Liver (tissue), 8 donors: ENCODE measurements at regions not wholly inside any gene's neighbourhood (a gene's known extent, or its start where the extent isn't known, plus 50 kb on each side); places are given as distances from the start of the nearest gene placed in this dataset.

ENCODE experiments used
- DNase-seq: peaks from one replicate; pipeline ENCODE4 v3.0.0-alpha.2; 2017; ENCODE audit warnings: low spot score
- H3K27ac ChIP-seq, 2 donors: one replicate each; pipeline ENCODE4 v1.7.0; 2013; ENCODE audit warnings: inconsistent platforms in 2 of 2, low read length in 2 of 2, control low read depth in 1 of 2, low read depth in 1 of 2, mild to moderate bottlenecking in 1 of 2
- H3K27me3 ChIP-seq, 4 donors: one replicate each; pipeline versions ENCODE4 v1.6.1 to v1.7.0; 2013; ENCODE audit warnings: low read length in 3 of 4, inconsistent platforms in 1 of 4, mild to moderate bottlenecking in 1 of 4, moderate library complexity in 1 of 4; ENCODE audit not compliant: control insufficient read depth in 4 of 4, insufficient read depth in 4 of 4
- H3K36me3 ChIP-seq, 4 donors: one replicate each; pipeline versions ENCODE4 v1.6.1 to v1.7.0; 2013; ENCODE audit warnings: low read length in 3 of 4, mild to moderate bottlenecking in 3 of 4, low read depth in 1 of 4, moderate library complexity in 1 of 4; ENCODE audit not compliant: control insufficient read depth in 4 of 4, insufficient read depth in 3 of 4
- H3K4me1 ChIP-seq, 4 donors: one replicate each; pipeline versions ENCODE4 v1.6.1 to v1.7.0; 2013; ENCODE audit warnings: low read length in 3 of 4, mild to moderate bottlenecking in 3 of 4, moderate library complexity in 1 of 4; ENCODE audit not compliant: control insufficient read depth in 4 of 4, insufficient read depth in 4 of 4
- H3K4me3 ChIP-seq, 3 donors: one replicate each; pipeline versions ENCODE4 v1.6.1 to v1.7.0; 2013; ENCODE audit warnings: low read length in 3 of 3, control low read depth in 1 of 3, low read depth in 1 of 3, mild to moderate bottlenecking in 1 of 3
- H3K9ac ChIP-seq, 2 donors: one replicate each; pipeline ENCODE4 v1.7.0; 2013; ENCODE audit warnings: low read length in 2 of 2, mild to moderate bottlenecking in 2 of 2, moderate library complexity in 2 of 2, control low read depth in 1 of 2, low read depth in 1 of 2
- H3K9me3 ChIP-seq, 4 donors: one replicate each; pipeline versions ENCODE4 v1.6.1 to v1.7.0; 2013; ENCODE audit warnings: low read length in 3 of 4; ENCODE audit not compliant: control insufficient read depth in 4 of 4
- CTCF ChIP-seq: fragments of 150-350 bp; IDR thresholded peaks from 2 replicates; pipeline ENCODE4 v1.5.1; 2017; ENCODE audit warnings: improper control_type of control experiment, low read depth, low read length; ENCODE audit not compliant: missing input control
- EGR1 ChIP-seq, 2 donors: IDR thresholded peaks; 2 replicates each; pipeline ENCODE4 v1.6.1; 2016 to 2018; ENCODE audit warnings: antibody characterized with exemption in 2 of 2, low read depth in 2 of 2
- FOXA1 ChIP-seq: IDR thresholded peaks from 2 replicates; pipeline ENCODE4 v1.6.1; 2016; ENCODE audit warnings: antibody characterized with exemption
- FOXA2 ChIP-seq: IDR thresholded peaks from 2 replicates; pipeline ENCODE4 v1.6.1; 2016; ENCODE audit warnings: antibody characterized with exemption
- GABPA ChIP-seq, 2 donors: IDR thresholded peaks in 1 of 2; conservative IDR thresholded peaks in 1 of 2; 2 replicates each; pipeline ENCODE4 v1.6.1; 2016; ENCODE audit warnings: antibody characterized with exemption in 2 of 2, mild to moderate bottlenecking in 1 of 2, moderate library complexity in 1 of 2
- HNF4A ChIP-seq, 2 donors: conservative IDR thresholded peaks; 2 replicates each; pipeline ENCODE4 v1.6.1; 2016; ENCODE audit warnings: antibody characterized with exemption in 2 of 2, mild to moderate bottlenecking in 2 of 2
- HNF4G ChIP-seq: IDR thresholded peaks from 2 replicates; pipeline ENCODE4 v1.6.1; 2016; ENCODE audit warnings: antibody characterized with exemption
- JUND ChIP-seq, 2 donors: IDR thresholded peaks; 2 replicates each; pipeline ENCODE4 v1.6.1; 2016; ENCODE audit warnings: antibody characterized with exemption in 2 of 2
- NR2F2 ChIP-seq: IDR thresholded peaks from 2 replicates; pipeline ENCODE4 v1.6.1; 2016; ENCODE audit warnings: antibody characterized with exemption
- RAD21 ChIP-seq, 2 donors: IDR thresholded peaks; 2 replicates each; pipeline ENCODE4 v1.6.1; 2016; ENCODE audit warnings: antibody characterized with exemption in 2 of 2, mild to moderate bottlenecking in 2 of 2
- RXRA ChIP-seq, 2 donors: IDR thresholded peaks; 2 replicates each; pipeline ENCODE4 v1.6.1; 2017 to 2018; ENCODE audit warnings: antibody characterized with exemption in 2 of 2, mild to moderate bottlenecking in 1 of 2
- SP1 ChIP-seq: IDR thresholded peaks from 2 replicates; pipeline ENCODE4 v1.6.1; 2018; ENCODE audit warnings: antibody characterized with exemption, mild to moderate bottlenecking
- TAF1 ChIP-seq: conservative IDR thresholded peaks from 2 replicates; pipeline ENCODE4 v1.6.1; 2016; ENCODE audit warnings: antibody characterized with exemption, mild to moderate bottlenecking
- YY1 ChIP-seq: IDR thresholded peaks from 2 replicates; pipeline ENCODE4 v1.6.1; 2016; ENCODE audit warnings: antibody characterized with exemption, mild to moderate bottlenecking
- ZBTB33 ChIP-seq: IDR thresholded peaks from 2 replicates; pipeline ENCODE4 v1.6.1; 2016; ENCODE audit warnings: antibody characterized with exemption
- WGBS: extraction: QIAGEN DNeasy Blood & Tissue Kit; methylation state at CpG from one replicate; pipeline ENCODE4 v1.1.7; 2013; 5-methylcytosine and 5-hydroxymethylcytosine counted together
- TF ChIP-seq, protein P1 (sequence below): IDR thresholded peaks from 2 replicates; pipeline ENCODE4 v1.6.1; 2016; ENCODE audit warnings: antibody characterized with exemption
- TF ChIP-seq, protein P2 (sequence below): IDR thresholded peaks from 2 replicates; pipeline ENCODE4 v1.6.1; 2016; ENCODE audit warnings: antibody characterized with exemption
- TF ChIP-seq, protein P3 (sequence below): IDR thresholded peaks from 2 replicates; pipeline ENCODE4 v1.6.1; 2016; ENCODE audit warnings: antibody characterized with exemption, mild to moderate bottlenecking
- donor health status: healthy.
- donor health status: healthy.
- donor health status: healthy.
- donor health status: healthy.
- donor health status: healthy.

DNA sequence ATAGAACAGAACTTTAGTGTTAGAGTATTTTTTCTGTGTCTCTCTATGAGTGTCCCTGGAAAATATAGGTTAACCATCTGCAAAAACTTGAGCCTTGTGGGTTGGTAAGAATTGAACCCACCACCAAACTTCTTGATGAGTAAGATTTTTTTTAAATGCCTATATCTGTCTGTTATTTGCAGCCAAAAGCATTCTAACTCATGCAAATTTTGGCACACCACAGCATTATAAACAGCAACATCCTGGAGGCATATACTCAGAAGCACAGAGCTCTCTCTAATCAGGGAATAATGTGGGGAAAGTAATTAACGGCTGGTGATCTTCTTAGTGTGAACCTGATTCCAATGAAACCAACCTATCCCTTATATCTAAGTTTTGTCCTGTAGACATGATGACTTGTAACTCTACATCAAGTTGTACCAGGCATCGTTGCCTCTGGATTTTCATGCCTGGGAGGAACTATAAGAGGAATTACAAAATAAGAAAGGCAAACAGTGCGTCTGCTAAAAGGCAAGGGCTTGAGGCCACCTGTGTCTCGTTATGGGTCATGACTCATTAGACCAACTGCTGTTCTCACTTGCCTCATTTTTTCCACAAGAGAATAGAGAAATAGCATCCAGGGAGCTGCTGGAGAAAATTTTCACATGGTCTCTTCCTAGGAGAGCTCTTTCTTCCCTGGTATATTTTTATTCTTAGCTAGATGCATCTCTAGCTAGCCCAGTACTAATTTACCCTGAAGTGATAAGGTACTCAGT, 202.4 kb downstream of the CHIC2 start:
- H3K27me3 ChIP-seq: no peaks in the 10 kb centered on the region
- no peaks in the 10 kb centered on the region for H3K36me3 ChIP-seq
- H3K4me1 ChIP-seq: no peaks in the 10 kb centered on the region
- H3K9ac ChIP-seq: no peak overlapping the region
- 70% methylated on average over 4 of the region's 4 CpGs for WGBS
- TF ChIP-seq TAF1: no peak
- no peak for TF ChIP-seq CTCF
- TF ChIP-seq EGR1 (IDR thresholded peaks at IDR 0.05; ENCODE audit: low read depth in 2 of 2): no peak
- TF ChIP-seq FOXA1: no peak
- no peak for TF ChIP-seq JUND (IDR thresholded peaks at IDR 0.05)
- TF ChIP-seq SP1: no peak
- DNase-seq: no peak
- H3K27ac ChIP-seq: no peak overlapping the region
- no peak overlapping the region for H3K4me3 ChIP-seq
- H3K9me3 ChIP-seq: no peaks in the 10 kb centered on the region

- Histone ChIP-seq H3K4me1 (no peaks in the 10 kb centered on the region), H3K9me3 (no peaks in the 10 kb centered on the region), H3K27me3 (no peaks in the 10 kb centered on the region), H3K4me3 (no peak overlapping the region), H3K27ac (no peak overlapping the region), H3K9ac (no peak overlapping the region), H3K36me3 (no peaks in the 10 kb centered on the region)
- DNase-seq: no peak
- TF ChIP-seq ZBTB33 (no peak), SP1 (no peak), RAD21 (IDR thresholded peaks at IDR 0.05) (no peak), JUND (IDR thresholded peaks at IDR 0.05) (no peak), FOXA1 (no peak), CTCF (no peak), FOXA2 (no peak), EGR1 (IDR thresholded peaks at IDR 0.05; ENCODE audit: low read depth in 2 of 2) (no peak), YY1 (no peak), TAF1 (no peak), RXRA (IDR thresholded peaks at IDR 0.05) (no peak), GABPA (IDR thresholded peaks at IDR 0.05 in 1 of 2, conservative IDR thresholded peaks at IDR 0.05 in 1 of 2) (no peak), HNF4A (conservative IDR thresholded peaks at IDR 0.05) (no peak), NR2F2 (no peak), HNF4G (no peak)
- TF ChIP-seq, protein P1, sequence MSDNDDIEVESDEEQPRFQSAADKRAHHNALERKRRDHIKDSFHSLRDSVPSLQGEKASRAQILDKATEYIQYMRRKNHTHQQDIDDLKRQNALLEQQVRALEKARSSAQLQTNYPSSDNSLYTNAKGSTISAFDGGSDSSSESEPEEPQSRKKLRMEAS: no peak
- TF ChIP-seq, protein P2, sequence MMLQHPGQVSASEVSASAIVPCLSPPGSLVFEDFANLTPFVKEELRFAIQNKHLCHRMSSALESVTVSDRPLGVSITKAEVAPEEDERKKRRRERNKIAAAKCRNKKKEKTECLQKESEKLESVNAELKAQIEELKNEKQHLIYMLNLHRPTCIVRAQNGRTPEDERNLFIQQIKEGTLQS: no peak
- TF ChIP-seq, protein P3, sequence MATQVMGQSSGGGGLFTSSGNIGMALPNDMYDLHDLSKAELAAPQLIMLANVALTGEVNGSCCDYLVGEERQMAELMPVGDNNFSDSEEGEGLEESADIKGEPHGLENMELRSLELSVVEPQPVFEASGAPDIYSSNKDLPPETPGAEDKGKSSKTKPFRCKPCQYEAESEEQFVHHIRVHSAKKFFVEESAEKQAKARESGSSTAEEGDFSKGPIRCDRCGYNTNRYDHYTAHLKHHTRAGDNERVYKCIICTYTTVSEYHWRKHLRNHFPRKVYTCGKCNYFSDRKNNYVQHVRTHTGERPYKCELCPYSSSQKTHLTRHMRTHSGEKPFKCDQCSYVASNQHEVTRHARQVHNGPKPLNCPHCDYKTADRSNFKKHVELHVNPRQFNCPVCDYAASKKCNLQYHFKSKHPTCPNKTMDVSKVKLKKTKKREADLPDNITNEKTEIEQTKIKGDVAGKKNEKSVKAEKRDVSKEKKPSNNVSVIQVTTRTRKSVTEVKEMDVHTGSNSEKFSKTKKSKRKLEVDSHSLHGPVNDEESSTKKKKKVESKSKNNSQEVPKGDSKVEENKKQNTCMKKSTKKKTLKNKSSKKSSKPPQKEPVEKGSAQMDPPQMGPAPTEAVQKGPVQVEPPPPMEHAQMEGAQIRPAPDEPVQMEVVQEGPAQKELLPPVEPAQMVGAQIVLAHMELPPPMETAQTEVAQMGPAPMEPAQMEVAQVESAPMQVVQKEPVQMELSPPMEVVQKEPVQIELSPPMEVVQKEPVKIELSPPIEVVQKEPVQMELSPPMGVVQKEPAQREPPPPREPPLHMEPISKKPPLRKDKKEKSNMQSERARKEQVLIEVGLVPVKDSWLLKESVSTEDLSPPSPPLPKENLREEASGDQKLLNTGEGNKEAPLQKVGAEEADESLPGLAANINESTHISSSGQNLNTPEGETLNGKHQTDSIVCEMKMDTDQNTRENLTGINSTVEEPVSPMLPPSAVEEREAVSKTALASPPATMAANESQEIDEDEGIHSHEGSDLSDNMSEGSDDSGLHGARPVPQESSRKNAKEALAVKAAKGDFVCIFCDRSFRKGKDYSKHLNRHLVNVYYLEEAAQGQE: no peak
Observed at GRCh38 chr4:53859305-53859704, 205.1 kb downstream of the CHIC2 start.
